GM12878 (cell line): ENCODE measurements at regions not wholly inside any gene's neighbourhood (a gene's known extent, or its start where the extent isn't known, plus 50 kb on each side); places are given as distances from the start of the nearest gene placed in this dataset.

Experiments used
- ATAC-seq: fragments of 200-7000 bp; cut with Tn5 transposase; 3 replicates; pipeline ENCODE4 v1.9.1; 2020; ENCODE audit warnings: mild to moderate bottlenecking, moderate library complexity
- BruUV-seq: library from RNA; stranded (reverse); fragments of 400-500 nt; replicated peaks from 2 replicates; lab custom pipeline; 2021; lab: Mats Ljungman, UMichigan
- CTCF ChIA-PET: fragments of 300-600 bp; sonication (Branson Sonifier 250); formaldehyde crosslinking; extraction: SDS; loops from one replicate; lab custom pipeline; 2021; ENCODE audit warnings: inconsistent platforms; lab: Yijun Ruan, JAX
- POLR2A ChIA-PET: fragments of 350-600 bp; formaldehyde crosslinking; extraction: SDS; loops from one replicate; lab custom pipeline; 2021; ENCODE audit warnings: inconsistent platforms; lab: Charles Lee
- RAD21 ChIA-PET: fragments of 300-600 bp; sonication (Branson Sonifier 250); formaldehyde crosslinking; loops from one replicate; lab custom pipeline; 2023; ENCODE audit warnings: antibody characterized with exemption; ENCODE audit not compliant: unreplicated experiment; lab: Charles Lee
- SMC1A ChIA-PET: fragments of 300-600 bp; sonication (Branson Sonifier 250); formaldehyde crosslinking; loops from one replicate; lab custom pipeline; 2023; ENCODE audit not compliant: unreplicated experiment, uncharacterized antibody; lab: Charles Lee
- DNase-seq: peaks from one replicate; pipeline ENCODE4 v3.0.0-alpha.2; 2011; ENCODE audit warnings: low read depth, low spot score
- FAIRE-seq: peaks from 3 replicates; lab custom pipeline; 2011; peaks lifted over from hg19 to GRCh38; lab: Jason Lieb, UNC
- H2AFZ ChIP-seq: 2 replicates; pipeline ENCODE4 v1.6.0; 2011; ENCODE audit warnings: low read depth, low read length, control low read depth; ENCODE audit not compliant: control insufficient read depth
- H3K27ac ChIP-seq: 2 replicates; pipeline ENCODE4 v1.5.1; 2011; ENCODE audit warnings: control low read depth; ENCODE audit not compliant: control insufficient read depth, insufficient read depth
- H3K27me3 ChIP-seq, 2 experiments: replicated peaks in 1 of 2; 2 replicates each; pipeline versions ENCODE4 v1.6.0 to v1.6.1; 2011; ENCODE audit warnings: low read length in 1 of 2; ENCODE audit not compliant: control insufficient read depth in 2 of 2, insufficient read depth in 2 of 2
- H3K36me3 ChIP-seq, 2 experiments: 2 replicates each; pipeline ENCODE4 v1.5.1; 2011; ENCODE audit warnings: low read length in 1 of 2; ENCODE audit not compliant: control insufficient read depth in 2 of 2, insufficient read depth in 2 of 2
- H3K4me1 ChIP-seq: 2 replicates; pipeline ENCODE4 v1.6.1; 2011; ENCODE audit warnings: mild to moderate bottlenecking, low read length, moderate library complexity, mixed read lengths; ENCODE audit not compliant: control insufficient read depth, insufficient read depth
- H3K4me2 ChIP-seq: 2 replicates; pipeline ENCODE4 v1.6.0; 2011; ENCODE audit warnings: control low read depth; ENCODE audit not compliant: control insufficient read depth, insufficient read depth
- H3K4me3 ChIP-seq: fragments of 200-600 bp; sonication (generic); 2 replicates; pipeline ENCODE4 v1.5.1; 2016
- H3K79me2 ChIP-seq: 2 replicates; pipeline ENCODE4 v1.6.0; 2011; ENCODE audit warnings: low read length; ENCODE audit not compliant: control insufficient read depth, insufficient read depth
- H3K9ac ChIP-seq: 2 replicates; pipeline ENCODE4 v1.8.0; 2011; ENCODE audit warnings: low read length, control low read depth, mixed read lengths; ENCODE audit not compliant: control insufficient read depth, insufficient read depth
- H3K9me3 ChIP-seq: replicated peaks from 3 replicates; pipeline ENCODE4 v1.5.1; 2011; ENCODE audit warnings: mild to moderate bottlenecking, low read length; ENCODE audit not compliant: control insufficient read depth, insufficient read depth
- H4K20me1 ChIP-seq: 2 replicates; pipeline ENCODE4 v1.6.0; 2011; ENCODE audit not compliant: control insufficient read depth, insufficient read depth
- CEBPB ChIP-seq, 2 experiments: fragments of 150-350 bp in 1 of 2; IDR thresholded peaks; 2 replicates each; pipeline ENCODE4 v1.6.1; 2012 to 2014; ENCODE audit warnings: low read depth in 2 of 2, low read length in 2 of 2, borderline replicate concordance in 1 of 2, inconsistent platforms in 1 of 2
- GABPA ChIP-seq: IDR thresholded peaks from 2 replicates; pipeline ENCODE4 v1.6.1; 2014; ENCODE audit warnings: antibody characterized with exemption, low read depth, mild to moderate bottlenecking, inconsistent platforms
- IKZF1 ChIP-seq: fragments of 450-650 bp; conservative IDR thresholded peaks from 2 replicates; pipeline ENCODE4 v1.6.1; 2017; ENCODE audit warnings: antibody characterized with exemption, mild to moderate bottlenecking
- NFIC ChIP-seq: IDR thresholded peaks from 2 replicates; pipeline ENCODE4 v1.6.1; 2012; ENCODE audit warnings: low read depth, mild to moderate bottlenecking, inconsistent platforms, low read length, moderate library complexity
- NR2C2 ChIP-seq: IDR thresholded peaks from 2 replicates; pipeline ENCODE4 v1.6.1; 2011; ENCODE audit warnings: borderline replicate concordance, low read depth; ENCODE audit not compliant: control insufficient read depth, insufficient read length
- NRF1 ChIP-seq: conservative IDR thresholded peaks from 2 replicates; pipeline ENCODE4 v1.6.1; 2011; ENCODE audit warnings: mild to moderate bottlenecking, low read depth, low read length, improper control_type of control experiment
- RAD21 ChIP-seq: IDR thresholded peaks from 2 replicates; pipeline ENCODE4 v1.6.1; 2011; ENCODE audit warnings: mild to moderate bottlenecking, low read depth, low read length, moderate library complexity; ENCODE audit not compliant: insufficient read depth
- RELA ChIP-seq: fragments of 450-650 bp; IDR thresholded peaks from 2 replicates; pipeline ENCODE4 v1.8.0; 2014; ENCODE audit warnings: borderline replicate concordance; ENCODE audit not compliant: partially characterized antibody
- YBX1 ChIP-seq: fragments of 450-650 bp; IDR thresholded peaks from 2 replicates; pipeline ENCODE4 v1.6.1; 2016; ENCODE audit warnings: antibody characterized with exemption
- ZNF217 ChIP-seq: fragments of 450-650 bp; IDR thresholded peaks from 2 replicates; pipeline ENCODE4 v1.6.1; 2017; ENCODE audit warnings: antibody characterized with exemption, mild to moderate bottlenecking
- WGBS: methylation state at CpG from one replicate; pipeline ENCODE4 v1.1.6; 2016; ENCODE audit warnings: low lambda C conversion rate; ENCODE audit not compliant: insufficient replicate concordance, insufficient coverage; ENCODE audit errors: missing lambda C conversion rate; 5-methylcytosine and 5-hydroxymethylcytosine counted together
- in situ Hi-C: fragments of 300-500 bp; cut with MboI; formaldehyde crosslinking; loops from 9 replicates; pipeline ENCODE4 v1.14.3; 2018; ENCODE audit warnings: mixed read lengths
- intact Hi-C: fragments of 100-400 bp; cut with micrococcal nuclease; formaldehyde crosslinking; loops from one replicate; pipeline ENCODE4 v1.14.2; 2022; ENCODE audit not compliant: unreplicated experiment
- TF ChIP-seq, protein P1 (sequence below): IDR thresholded peaks from 2 replicates; pipeline ENCODE4 v1.6.1; 2012; ENCODE audit warnings: low read length, inconsistent platforms
- TF ChIP-seq, protein P2 (sequence below): fragments of 450-650 bp; formaldehyde crosslinking; IDR thresholded peaks from 2 replicates; pipeline ENCODE4 v1.4.0; 2022; ENCODE audit warnings: mild to moderate bottlenecking, moderate library complexity
- TF ChIP-seq, protein P3 (sequence below): fragments of 450-650 bp; IDR thresholded peaks from 2 replicates; pipeline ENCODE4 v1.6.1; 2017; ENCODE audit warnings: low read depth, mild to moderate bottlenecking, moderate library complexity
- TF ChIP-seq, protein P4 (sequence below): IDR thresholded peaks from 2 replicates; pipeline ENCODE4 v1.6.1; 2011; ENCODE audit warnings: low read depth, mild to moderate bottlenecking, low read length, moderate library complexity, borderline replicate concordance; ENCODE audit errors: extremely low read depth

DNA sequence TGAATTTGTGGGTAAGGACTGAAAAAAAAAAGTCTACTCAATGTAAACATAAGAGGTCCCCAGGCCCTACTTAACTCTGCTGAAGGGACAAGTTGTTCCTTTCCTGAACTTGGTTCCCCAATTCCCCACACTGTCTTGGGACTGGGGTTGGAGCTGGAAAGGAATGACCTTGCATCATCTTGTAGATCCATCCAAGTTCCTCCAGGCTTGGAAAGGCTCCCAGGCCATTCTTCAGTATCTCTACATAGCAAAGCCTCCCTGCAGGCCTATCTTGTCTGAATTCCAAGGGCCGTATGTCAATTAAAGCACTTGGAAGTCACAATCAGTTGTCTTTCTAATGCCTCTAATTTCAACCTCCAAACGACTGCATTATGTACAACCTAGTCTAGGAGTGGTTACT, 361.2 kb downstream of the TMEM135 start:
- Histone ChIP-seq H3K4me2 (no peak overlapping the region), H4K20me1 (no peaks in the 10 kb centered on the region), H3K9me3 (no peaks in the 10 kb centered on the region), H3K79me2 (no peaks in the 10 kb centered on the region), H3K9ac (no peak overlapping the region), H3K27ac (no peak overlapping the region), H3K27me3 (no peaks in the 10 kb centered on the region), H2AFZ (no peak overlapping the region), H3K4me1 (no peaks in the 10 kb centered on the region), H3K4me3 (no peak overlapping the region), H3K36me3 (no peaks in the 10 kb centered on the region)
- SMC1A ChIA-PET: no interaction called here
- in situ Hi-C loops: no loop called here
- TF ChIP-seq YBX1: no peak
- TF ChIP-seq CEBPB (IDR thresholded peaks at IDR 0.05; ENCODE audit: borderline replicate concordance in 1 of 2, low read depth in 2 of 2, low read length in 2 of 2): no peak
- TF ChIP-seq, protein P1, sequence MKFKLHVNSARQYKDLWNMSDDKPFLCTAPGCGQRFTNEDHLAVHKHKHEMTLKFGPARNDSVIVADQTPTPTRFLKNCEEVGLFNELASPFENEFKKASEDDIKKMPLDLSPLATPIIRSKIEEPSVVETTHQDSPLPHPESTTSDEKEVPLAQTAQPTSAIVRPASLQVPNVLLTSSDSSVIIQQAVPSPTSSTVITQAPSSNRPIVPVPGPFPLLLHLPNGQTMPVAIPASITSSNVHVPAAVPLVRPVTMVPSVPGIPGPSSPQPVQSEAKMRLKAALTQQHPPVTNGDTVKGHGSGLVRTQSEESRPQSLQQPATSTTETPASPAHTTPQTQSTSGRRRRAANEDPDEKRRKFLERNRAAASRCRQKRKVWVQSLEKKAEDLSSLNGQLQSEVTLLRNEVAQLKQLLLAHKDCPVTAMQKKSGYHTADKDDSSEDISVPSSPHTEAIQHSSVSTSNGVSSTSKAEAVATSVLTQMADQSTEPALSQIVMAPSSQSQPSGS: no peak
- TF ChIP-seq, protein P2, sequence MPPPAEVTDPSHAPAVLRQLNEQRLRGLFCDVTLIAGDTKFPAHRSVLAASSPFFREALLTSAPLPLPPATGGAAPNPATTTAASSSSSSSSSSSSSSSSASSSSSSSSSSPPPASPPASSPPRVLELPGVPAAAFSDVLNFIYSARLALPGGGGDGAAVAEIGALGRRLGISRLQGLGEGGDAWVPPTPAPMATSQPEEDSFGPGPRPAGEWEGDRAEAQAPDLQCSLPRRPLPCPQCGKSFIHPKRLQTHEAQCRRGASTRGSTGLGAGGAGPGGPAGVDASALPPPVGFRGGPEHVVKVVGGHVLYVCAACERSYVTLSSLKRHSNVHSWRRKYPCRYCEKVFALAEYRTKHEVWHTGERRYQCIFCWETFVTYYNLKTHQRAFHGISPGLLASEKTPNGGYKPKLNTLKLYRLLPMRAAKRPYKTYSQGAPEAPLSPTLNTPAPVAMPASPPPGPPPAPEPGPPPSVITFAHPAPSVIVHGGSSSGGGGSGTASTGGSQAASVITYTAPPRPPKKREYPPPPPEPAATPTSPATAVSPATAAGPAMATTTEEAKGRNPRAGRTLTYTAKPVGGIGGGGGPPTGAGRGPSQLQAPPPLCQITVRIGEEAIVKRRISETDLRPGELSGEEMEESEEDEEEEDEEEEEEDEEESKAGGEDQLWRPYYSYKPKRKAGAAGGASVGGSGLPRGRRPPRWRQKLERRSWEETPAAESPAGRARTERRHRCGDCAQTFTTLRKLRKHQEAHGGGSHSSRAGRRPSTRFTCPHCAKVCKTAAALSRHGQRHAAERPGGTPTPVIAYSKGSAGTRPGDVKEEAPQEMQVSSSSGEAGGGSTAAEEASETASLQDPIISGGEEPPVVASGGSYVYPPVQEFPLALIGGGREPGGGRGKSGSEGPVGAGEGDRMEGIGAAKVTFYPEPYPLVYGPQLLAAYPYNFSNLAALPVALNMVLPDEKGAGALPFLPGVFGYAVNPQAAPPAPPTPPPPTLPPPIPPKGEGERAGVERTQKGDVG (CRISPR knock-in tag): no peak
- TF ChIP-seq NFIC: no peak
- no peak for TF ChIP-seq RAD21
- TF ChIP-seq NR2C2: no peak
- TF ChIP-seq, protein P3, sequence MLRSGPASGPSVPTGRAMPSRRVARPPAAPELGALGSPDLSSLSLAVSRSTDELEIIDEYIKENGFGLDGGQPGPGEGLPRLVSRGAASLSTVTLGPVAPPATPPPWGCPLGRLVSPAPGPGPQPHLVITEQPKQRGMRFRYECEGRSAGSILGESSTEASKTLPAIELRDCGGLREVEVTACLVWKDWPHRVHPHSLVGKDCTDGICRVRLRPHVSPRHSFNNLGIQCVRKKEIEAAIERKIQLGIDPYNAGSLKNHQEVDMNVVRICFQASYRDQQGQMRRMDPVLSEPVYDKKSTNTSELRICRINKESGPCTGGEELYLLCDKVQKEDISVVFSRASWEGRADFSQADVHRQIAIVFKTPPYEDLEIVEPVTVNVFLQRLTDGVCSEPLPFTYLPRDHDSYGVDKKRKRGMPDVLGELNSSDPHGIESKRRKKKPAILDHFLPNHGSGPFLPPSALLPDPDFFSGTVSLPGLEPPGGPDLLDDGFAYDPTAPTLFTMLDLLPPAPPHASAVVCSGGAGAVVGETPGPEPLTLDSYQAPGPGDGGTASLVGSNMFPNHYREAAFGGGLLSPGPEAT: no peak
- no peak for TF ChIP-seq IKZF1
- TF ChIP-seq ZNF217: no peak
- TF ChIP-seq, protein P4, sequence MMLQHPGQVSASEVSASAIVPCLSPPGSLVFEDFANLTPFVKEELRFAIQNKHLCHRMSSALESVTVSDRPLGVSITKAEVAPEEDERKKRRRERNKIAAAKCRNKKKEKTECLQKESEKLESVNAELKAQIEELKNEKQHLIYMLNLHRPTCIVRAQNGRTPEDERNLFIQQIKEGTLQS: no peak
- no peak for TF ChIP-seq GABPA
- TF ChIP-seq RELA: no peak
- TF ChIP-seq NRF1: no peak
- no peak for ATAC-seq
- DNase-seq: no peak
- BruUV-seq: no TSS peak
- no peak for FAIRE-seq
- POLR2A ChIA-PET: no interaction called here
- RAD21 ChIA-PET: no interaction called here
- WGBS: 3% methylated on average over 2 of the region's 2 CpGs
- CTCF ChIA-PET: no interaction called here
- intact Hi-C loops: no loop called here
